DMS153 (cell line): ENCODE measurements at regions not wholly inside any gene's neighbourhood (a gene's known extent, or its start where the extent isn't known, plus 50 kb on each side); places are given as distances from the start of the nearest gene placed in this dataset.

Experiments
- DNase-seq: peaks from one replicate; lab custom pipeline; 2025; lab: John Stamatoyannopoulos, UW

- no peak for DNase-seq
These were observed 1093.2 kb downstream of the ADGRL2 start for GRCh38 chr1:82893712-82894470.

- DNase-seq = no peak
These were observed 1079.8 kb downstream of the ADGRL2 start for GRCh38 chr1:82880506-82880905.

- no peak for DNase-seq
These were observed 1079.1 kb downstream of the ADGRL2 start for GRCh38 chr1:82879701-82880305.

- DNase-seq = no peak
These were observed 1074.4 kb downstream of the ADGRL2 start for GRCh38 chr1:82875170-82875569.

- no peak for DNase-seq
These were observed 1073.3 kb downstream of the ADGRL2 start for GRCh38 chr1:82874041-82874440.

GRCh38 chr1:82870332-82870731 is 1069.6 kb downstream of the ADGRL2 start:
- DNase-seq = no peak

- DNase-seq = no peak
These were observed 1067.0 kb downstream of the ADGRL2 start for GRCh38 chr1:82867781-82868180.

GRCh38 chr1:82861749-82862148 is 1061.0 kb downstream of the ADGRL2 start:
- DNase-seq = no peak

GRCh38 chr1:82858031-82858430 is 1057.3 kb downstream of the ADGRL2 start:
- DNase-seq = no peak

- no peak for DNase-seq
These were observed 1048.7 kb downstream of the ADGRL2 start for GRCh38 chr1:82849460-82849859.

- no peak for DNase-seq
These were observed 1047.3 kb downstream of the ADGRL2 start for GRCh38 chr1:82848043-82848442.

GRCh38 chr1:82845866-82846265 is 1045.1 kb downstream of the ADGRL2 start:
- no peak for DNase-seq

GRCh38 chr1:82844911-82845827 is 1044.4 kb downstream of the ADGRL2 start:
- no peak for DNase-seq

GRCh38 chr1:82844447-82844846 is 1043.7 kb downstream of the ADGRL2 start:
- no peak for DNase-seq

GRCh38 chr1:82843876-82844275 is 1043.1 kb downstream of the ADGRL2 start:
- no peak for DNase-seq

- no peak for DNase-seq
These were observed 1039.5 kb downstream of the ADGRL2 start for GRCh38 chr1:82840192-82840591.

GRCh38 chr1:82837766-82838465 is 1037.2 kb downstream of the ADGRL2 start:
- no peak for DNase-seq

GRCh38 chr1:82836973-82837680 is 1036.4 kb downstream of the ADGRL2 start:
- no peak for DNase-seq

- no peak for DNase-seq
These were observed 1035.7 kb downstream of the ADGRL2 start for GRCh38 chr1:82836213-82836972.

- DNase-seq = no peak
These were observed 1030.1 kb downstream of the ADGRL2 start for GRCh38 chr1:82830690-82831380.
